ENCODE measurements at regions not wholly inside any gene's neighbourhood (a gene's known extent, or its start where the extent isn't known, plus 50 kb on each side); places are given as distances from the start of the nearest gene placed in this dataset.

DNA sequence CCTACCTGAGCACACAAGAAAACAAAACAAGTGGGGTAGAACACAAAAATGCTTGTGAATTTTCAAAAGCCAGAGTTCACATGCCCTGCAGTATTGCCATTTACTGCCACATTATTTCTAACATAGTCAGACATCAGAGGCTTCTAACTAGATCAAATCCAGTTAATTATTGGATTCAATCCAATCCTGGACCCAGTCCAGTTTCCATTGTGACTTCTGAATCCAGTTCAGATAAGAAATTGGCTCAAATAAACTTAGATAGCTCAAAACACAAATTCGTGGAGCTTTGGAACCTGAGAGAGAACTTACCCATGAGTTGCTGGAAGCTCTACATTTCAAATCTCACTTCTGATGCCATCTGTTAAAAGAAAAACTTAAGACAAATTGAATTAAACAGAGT lies 85.2 kb upstream of the ANKEF1 start:
- TF ChIP-seq POLR2A (IDR thresholded peaks at IDR 0.05; ENCODE audit: low read depth, low read length) (no peak), POLR2AphosphoS5 (IDR thresholded peaks at IDR 0.05; ENCODE audit: low read depth, low read length) (no peak), TAF1 (IDR thresholded peaks at IDR 0.05; ENCODE audit: low read depth, low read length) (no peak), PAX5 (IDR thresholded peaks at IDR 0.05; ENCODE audit: insufficient read depth, low read length, severe bottlenecking) (no peak)
